Dedifferentiated amniotic fluid mesenchymal stem cell (primary cell): ENCODE measurements at regions not wholly inside any gene's neighbourhood (a gene's known extent, or its start where the extent isn't known, plus 50 kb on each side); places are given as distances from the start of the nearest gene placed in this dataset.
A peak's percentile ranks its signal among the peaks of the same experiment; 100 is the strongest.

Experiments used
- DNase-seq: peaks from one replicate; pipeline ENCODE4 v3.0.0-alpha.2; 2016; ENCODE audit errors: extremely low spot score

- DNase-seq = no peak
Observed at GRCh38 chr13:74794582-74794981, 660.4 kb upstream of the KLF12 start.

GRCh38 chr13:74794147-74794546, 659.9 kb upstream of the KLF12 start:
- no peak for DNase-seq

DNA sequence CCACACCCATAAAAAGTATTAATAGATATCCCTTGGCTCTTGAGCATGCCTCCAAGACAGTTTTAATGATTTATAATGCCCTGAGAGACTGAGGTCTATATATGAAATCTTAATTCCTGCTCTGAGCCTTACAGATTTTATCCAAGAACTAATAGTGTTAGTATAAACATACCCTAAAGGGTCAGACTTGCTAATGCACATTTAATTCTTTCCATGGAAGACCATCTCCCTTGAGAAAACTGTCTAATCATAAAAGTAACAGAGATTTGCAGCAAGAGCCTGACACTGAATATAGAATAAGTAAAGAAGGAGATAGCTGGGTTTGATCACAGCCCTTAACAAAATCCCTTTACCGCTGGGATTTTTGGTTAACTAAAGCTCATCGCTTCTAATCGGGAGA, 650.8 kb upstream of the KLF12 start:
- DNase-seq = no peak

- no peak for DNase-seq
Observed at GRCh38 chr13:74778946-74779345, 644.7 kb upstream of the KLF12 start.

DNA sequence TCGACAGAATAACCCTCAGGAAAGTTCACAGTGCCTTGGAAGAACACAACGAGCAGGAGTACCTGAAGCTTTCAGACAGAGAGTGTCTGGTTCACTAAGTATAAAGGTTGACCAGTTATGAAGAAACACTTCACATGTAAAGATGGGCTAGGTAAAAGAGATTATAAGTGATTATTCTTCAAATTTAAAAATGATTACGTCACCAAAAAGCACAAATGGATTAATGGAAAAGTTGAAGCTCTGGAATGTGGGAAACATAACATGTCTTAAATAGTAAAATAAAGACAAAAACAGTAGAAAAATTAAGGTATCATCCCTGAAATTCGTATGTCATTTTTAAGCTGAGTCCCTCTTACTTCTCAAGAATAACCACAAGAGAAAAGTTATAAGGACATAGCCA, 643.9 kb upstream of the KLF12 start:
- no peak for DNase-seq

DNA sequence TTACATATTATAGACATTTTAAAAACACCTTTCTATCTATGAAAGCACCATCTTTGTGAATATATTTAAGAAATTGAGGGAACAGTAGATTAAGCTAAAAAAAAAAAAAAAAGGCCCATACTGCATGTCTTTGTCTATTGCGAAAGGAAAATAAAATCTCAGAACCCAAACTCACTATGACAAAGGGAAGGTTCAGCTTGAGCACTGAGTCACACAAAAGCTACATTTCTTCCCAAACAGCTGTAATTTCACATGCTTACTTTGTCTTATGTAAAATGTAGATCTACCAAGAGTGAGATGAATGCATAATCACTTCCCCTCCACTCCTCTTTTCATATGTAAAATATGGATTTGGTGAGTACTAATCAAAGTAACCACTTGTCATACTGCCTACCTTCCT, 640.1 kb upstream of the KLF12 start:
- DNase-seq = no peak

DNA sequence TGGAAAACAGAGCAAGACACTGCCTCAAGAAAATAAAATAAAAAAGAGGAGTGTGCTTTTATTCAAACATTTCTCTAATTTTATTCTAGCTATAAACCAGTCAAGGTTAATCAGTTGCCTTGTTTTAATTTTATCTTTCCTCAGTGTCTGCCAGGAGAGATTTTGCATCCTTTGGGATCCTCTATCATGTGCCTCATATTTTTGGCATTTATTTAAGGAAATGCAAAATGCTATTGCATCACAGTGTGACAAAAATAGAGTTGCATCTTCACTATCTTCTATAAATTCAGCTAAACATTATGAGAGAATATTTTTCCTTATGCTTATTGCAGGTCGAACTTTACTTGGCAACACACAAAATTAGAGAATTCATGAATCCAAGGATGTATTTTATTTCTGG, 639.0 kb upstream of the KLF12 start:
- DNase-seq = no peak

DNA sequence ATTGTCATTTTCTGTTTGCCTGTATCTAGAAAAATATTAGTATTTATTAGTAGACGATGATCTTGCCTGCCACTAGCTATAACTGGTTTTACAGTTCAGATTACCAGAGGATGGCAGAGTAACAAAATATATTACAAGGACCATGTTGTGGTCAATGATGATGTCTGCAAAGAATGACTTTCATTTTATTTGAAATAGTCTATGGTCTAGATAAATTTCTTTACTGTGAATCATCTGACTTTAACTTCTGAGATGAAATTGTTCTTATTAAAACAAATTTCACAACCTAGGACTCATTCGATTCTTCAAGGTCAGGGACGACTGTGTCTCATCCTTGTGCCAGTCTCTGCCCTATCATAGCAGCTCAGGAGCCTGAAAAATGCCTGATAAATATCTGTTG, 637.8 kb upstream of the KLF12 start:
- DNase-seq = peak; percentile 65

DNA sequence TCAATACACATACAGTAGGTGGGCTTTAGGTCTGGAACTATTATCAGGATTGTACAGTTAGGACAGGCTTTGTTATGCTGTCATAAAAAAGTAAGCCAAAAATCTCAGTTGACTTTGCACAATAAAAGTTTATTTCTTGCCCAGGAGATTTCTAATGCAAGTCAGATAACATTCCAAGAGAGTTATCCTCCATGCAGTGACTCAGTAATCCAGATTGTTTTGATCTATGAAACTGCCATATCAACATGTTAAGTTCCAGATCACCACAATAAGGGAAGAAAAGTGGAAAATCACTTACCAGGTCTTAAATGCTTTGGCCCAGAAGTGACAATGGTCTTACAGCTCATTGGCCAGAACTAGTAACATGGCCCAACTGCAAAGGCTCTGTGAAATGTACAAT, 636.2 kb upstream of the KLF12 start:
- DNase-seq = peak; percentile 94

- DNase-seq = no peak
Observed at GRCh38 chr13:74769333-74769732, 635.1 kb upstream of the KLF12 start.

DNA sequence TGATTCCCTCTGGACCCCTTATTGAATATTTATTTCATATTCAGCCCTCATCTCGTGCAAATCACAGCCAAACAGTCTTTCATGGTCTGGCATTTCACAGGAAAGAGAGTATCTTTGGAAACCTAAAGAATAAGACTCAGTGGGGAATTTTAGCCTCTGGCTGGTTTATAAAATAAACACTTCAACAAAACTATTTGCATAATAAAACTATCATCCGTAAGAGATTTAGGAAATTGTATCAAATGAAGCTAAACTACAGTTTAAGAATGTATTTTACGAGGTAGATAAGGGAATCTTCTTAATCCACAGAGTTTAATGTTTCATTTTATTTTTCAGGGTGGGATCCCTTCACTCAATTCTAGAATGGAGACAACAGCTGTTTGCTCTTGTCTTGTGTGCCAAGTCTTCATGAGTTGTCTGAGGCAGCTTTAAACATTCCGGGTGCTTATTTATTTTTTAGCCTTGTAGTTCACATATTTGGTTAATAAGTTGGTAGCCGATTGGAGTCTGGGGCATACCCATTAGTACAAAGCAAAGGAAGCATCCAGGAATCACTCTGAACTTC, 634.4 kb upstream of the KLF12 start:
- DNase-seq = no peak

DNA sequence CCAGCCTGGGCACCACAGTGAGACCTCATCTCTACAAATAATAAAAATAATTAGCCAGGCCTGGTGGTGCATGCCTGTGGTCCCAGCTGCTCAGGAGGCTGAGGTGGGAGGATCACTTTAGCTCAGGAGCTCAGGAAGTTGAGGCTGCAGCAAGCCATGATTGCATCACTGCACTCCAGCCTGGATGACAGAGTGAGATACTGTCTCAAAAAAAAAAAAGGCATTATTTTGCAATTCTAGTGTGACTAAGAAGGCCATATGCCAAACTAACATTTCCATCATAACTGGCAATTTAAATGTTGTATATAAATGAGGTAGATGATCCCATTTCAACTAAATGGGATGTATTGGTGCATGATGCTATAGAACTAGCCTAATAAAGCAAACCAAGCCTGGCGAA, 632.8 kb upstream of the KLF12 start:
- DNase-seq = peak; percentile 46

- DNase-seq = no peak
Observed at GRCh38 chr13:74765955-74766354, 631.8 kb upstream of the KLF12 start.

DNA sequence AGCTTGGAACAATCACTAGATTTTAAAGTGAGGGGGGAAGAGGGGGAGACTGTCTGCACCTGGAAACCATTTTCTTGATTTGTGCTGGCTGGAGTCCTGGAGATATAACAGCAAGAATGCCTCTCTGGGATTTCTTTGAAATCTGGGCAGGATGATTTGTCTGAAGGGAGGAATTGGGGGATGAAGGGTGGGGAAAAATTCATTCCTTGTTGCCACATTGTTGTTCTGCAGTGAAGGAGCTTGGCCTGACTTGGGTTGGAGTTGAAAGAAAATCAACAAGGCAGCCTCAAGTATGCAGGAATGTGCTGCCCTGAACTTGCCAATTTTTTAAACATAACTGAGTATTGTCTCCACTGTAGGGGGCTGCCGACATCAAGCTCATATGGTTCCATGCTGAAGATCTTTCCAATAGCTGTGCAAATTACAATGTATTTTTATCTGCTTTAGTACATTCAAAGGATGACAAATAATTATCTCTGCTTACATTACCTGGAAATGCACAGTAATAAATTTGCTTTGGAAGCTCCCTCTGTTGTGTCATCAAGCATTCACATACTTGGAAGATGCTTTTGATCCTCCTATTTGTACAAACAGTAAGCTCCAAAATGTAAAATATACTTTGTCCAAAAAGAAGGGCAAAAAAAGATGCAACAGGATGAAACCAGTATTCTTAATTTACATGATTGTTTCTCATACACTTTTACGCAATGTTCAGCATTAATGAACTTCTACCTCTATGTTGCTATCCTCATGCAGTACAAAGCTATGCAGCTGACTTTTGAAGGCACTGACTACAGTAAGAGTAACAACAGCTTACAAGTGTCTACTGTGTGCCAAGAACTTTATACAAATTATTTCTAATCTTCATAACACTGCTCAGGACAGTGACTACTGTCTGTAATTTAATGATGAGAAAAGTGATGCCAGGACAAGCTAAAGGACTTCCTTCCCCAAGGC, 627.9 kb upstream of the KLF12 start:
- peak; percentile 65 for DNase-seq

GRCh38 chr13:74758188-74758587, 624.0 kb upstream of the KLF12 start:
- no peak for DNase-seq

- DNase-seq = no peak
Observed at GRCh38 chr13:74755065-74755464, 620.9 kb upstream of the KLF12 start.

GRCh38 chr13:74751739-74752138, 617.5 kb upstream of the KLF12 start:
- DNase-seq = no peak

GRCh38 chr13:74747186-74747955, 613.2 kb upstream of the KLF12 start:
- DNase-seq = no peak

DNA sequence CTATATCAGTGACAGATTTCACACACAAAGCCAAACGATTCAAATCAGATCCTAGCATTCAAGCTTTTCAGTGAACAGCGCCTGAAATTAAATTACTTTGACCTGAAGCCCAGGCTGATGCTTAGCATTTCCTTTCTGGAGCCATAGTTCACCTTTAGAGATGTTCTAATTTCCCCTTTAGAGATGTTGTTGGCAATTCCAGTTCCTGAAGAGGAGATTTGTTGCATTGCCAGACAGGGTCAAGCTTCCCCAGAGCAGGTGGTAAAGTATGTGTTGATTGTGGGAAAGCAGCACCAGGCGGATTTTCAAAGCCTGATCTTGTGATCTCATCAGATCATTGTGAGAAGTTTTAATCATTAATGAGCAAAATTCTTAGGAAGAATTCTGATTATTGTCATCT, 609.8 kb upstream of the KLF12 start:
- no peak for DNase-seq

DNA sequence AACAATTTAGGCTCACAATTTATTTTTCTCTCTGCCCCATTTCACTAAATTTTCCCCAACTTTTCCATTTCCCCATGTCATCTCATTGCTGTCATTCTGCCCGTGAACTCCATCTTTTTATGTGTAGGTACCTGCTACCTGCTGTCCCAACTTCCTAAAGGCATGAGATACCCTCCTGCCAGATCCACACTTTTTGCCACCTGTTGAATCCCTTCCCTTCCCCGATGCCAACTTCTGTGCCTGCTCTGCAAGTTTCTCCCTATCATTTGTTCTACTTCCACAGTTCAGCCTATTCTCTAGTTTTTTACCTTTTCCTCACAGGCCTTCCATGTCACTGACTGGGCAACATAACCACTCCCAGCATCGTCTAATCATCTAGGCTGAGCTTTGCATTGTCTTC, 607.5 kb upstream of the KLF12 start:
- no peak for DNase-seq

DNA sequence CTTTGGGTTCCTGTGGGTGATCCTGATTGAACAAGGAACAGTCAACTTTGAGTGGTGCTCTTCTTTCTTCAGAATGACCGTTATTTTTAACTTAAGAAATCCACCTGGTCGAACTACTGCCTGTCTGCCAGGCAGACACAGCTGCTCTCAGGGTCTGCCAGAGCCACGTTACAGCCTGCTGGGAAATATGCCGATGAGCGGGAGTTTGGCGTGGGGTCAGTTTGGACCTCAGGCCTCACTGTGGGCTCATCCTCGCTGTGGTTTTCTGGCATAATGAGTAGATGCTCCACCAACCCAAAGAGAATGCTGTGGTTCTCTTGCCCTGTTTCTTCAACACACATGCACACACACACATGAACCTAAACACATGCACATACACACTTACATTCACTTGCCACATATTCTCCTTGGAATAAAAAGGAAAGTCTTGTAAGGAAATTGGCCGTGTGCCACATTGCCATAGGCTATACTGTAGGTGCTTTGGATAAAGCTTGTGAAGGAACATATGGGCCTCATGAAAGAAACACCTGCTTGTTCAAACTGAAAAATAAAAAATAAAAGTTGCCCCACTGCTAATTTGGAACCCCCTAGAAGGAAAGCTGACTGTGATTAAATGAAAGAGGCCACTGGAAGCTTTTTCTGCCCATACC, 598.7 kb upstream of the KLF12 start:
- DNase-seq = no peak

- DNase-seq = no peak
Observed at GRCh38 chr13:74731731-74732130, 597.5 kb upstream of the KLF12 start.
